ENCODE measurements at regions not wholly inside any gene's neighbourhood (a gene's known extent, or its start where the extent isn't known, plus 50 kb on each side); places are given as distances from the start of the nearest gene placed in this dataset.

DNA sequence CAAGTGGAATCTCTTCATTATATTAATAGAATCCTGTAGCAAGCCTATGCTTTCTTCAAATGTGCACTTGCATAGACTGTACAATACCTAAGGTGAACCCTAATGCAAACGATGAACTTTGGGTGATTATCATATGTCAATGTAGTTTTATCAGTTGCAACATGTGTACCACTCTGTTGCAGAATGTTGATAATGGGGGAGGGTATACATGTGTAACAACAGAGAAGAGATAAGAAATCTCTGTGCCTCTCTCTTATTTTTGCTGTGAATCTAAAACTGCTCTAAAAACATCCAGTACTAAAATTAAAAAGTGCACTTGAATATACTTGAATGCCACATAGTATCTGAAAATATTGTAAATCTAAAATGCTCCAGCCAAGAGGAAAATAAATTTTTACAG is 820.8 kb upstream of the MIR17HG start:
- no peak for DNase-seq

DNA sequence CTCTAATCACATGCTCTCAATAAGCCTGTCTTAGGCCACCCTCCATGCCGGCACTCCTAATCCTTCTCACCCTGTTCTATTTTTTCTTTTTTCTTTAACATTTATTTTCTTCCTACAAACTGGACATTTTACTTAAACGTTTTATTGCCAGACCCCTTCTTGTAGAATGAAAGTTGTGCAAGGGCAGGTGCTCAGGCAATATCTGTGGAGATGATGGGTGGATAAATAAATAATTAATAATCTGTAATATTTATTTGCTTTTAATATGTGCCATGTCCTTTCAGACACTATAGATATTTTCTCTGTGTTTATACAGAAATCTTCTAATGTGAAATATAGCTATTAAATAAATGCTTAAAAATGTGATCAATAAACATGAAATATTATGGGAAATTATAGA is 815.7 kb upstream of the MIR17HG start:
- DNase-seq, result no peak

DNA sequence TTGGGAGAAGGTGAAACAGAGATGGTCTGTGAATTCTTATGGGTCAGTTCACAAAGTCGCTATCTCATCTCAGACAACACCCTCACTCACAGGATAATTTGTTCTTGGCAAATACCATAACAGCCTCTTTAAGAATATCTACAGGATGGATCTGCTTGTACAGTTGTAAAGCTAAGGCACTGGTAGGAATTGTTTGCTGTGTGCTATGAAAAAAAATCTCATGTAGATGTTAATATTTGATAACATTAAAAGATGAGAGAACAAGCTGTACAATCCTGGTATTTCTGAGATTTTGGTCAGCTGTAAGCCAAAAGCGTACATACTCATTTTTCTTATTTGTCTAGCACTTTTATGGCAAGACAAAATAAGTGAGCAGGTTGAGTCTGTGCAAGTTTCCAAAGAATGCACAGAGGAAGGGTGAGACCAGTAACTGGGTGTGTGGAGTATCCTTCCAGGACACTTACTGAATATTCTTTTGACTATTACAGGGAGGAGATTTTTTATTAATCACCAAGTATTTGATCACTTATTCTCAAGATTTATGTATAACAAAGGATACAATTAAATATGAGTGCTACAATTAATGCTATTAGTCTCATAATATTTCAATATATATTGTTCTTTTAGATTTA is 814.5 kb upstream of the MIR17HG start:
- no peak for DNase-seq

DNA sequence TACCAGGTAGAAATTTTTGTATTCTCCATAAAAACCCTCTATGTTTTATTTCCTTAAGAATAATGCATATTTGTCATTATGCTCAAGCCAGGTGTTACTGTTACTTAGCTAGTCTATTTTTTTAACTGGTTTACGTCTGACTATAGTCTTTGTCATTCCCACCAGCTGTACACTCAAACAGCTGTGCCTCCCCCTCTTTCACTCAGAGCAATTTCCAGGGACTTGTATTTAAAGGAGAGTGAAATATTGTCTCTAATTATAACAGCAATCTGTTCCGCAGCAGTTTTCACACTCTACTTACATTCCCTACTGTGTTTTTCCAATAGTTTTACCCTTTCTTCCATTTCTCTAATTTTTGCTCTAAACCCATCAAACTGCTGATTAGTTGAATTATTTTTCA is 813.6 kb upstream of the MIR17HG start:
- DNase-seq, result no peak

DNA sequence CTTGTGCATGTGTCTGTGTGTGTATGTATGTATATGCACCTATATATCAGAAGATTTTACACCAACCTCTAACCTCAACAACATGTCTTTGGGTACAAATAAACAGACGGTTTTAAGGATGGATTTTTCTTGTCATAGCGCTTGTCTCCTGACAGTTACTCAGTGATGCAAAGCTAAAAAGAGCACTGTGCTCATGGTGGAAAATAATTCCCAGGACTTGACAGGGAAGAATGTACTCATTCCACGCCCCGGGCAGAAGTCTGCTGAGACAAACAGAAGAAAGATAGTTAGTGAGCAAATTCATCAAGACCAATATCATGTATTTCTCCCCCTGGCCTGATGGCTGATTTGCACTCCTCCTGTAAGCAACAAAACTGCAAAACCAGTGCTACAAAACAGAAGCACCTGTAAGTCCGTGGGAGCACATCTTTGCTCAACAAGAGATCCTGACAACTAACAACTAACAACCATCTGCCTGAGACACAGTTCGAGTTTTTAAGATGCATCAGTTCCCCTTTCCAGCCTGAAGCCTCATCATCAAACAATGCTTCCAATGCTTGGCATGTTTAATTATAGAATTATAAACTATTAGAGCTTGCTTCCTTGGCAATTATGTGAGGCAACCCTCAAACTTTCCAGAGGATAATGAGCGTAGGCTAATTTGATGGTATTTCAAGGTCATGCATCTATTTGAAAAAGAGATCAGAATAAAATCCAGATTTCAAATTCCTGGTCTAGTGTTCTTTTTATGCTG is 812.7 kb upstream of the MIR17HG start:
- no peak for DNase-seq

DNA sequence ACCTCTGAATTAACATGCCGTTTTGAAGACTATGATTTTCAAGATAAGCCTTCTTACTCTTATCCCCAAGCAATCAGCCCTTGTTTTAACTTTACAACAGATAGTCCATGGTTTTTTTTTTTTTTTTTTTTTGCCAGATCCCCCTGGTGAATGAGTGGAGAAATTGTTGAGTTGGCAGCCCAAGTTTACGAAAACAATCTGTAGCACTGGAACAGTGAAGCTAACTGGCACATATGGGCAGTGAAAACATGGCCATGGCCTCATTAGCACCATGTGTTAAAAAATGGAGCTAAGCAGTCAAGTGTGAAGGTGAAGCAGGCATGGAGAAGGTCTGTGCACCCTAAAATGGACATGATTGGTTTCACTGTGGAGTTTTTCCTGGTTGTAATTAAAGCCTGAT is 812.1 kb upstream of the MIR17HG start:
- no peak for DNase-seq

DNA sequence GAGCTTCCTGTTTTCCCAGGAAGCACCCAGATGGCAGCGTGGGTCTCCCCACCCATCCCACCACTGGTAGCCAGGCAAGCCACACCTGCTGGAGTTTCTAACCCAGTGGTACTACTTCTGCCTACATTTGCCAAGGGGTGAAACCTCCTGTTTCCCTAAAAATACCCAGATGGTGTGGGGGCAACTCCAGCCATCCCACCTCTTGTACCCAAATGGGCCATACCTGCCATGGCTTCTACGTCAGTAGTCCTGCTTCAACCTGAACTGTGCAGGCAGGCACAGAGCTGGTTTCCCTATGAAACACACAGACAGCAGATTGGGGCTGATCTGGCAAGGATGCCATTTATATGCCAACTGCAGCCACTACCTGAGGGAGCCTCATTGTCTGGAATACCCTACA is 809.4 kb upstream of the MIR17HG start:
- no peak for DNase-seq

DNA sequence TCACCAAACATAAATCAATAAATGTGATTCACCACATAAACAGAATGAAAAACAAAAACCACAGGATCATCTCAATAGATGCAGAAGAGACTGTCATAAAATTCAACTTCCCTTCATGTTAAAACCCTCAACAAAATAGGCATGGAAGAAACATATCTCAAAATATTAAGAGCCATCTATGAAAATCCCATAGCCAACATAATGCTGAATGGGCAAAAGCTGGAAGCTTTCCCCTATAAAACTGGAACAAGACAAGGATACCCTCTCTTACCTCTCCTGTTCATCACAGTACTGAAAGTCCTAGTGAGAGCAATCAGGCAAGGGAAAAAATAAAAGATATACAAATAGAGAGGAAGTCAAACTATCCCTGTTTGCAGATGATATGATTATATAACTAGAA is 806.1 kb upstream of the MIR17HG start:
- no peak for DNase-seq

DNA sequence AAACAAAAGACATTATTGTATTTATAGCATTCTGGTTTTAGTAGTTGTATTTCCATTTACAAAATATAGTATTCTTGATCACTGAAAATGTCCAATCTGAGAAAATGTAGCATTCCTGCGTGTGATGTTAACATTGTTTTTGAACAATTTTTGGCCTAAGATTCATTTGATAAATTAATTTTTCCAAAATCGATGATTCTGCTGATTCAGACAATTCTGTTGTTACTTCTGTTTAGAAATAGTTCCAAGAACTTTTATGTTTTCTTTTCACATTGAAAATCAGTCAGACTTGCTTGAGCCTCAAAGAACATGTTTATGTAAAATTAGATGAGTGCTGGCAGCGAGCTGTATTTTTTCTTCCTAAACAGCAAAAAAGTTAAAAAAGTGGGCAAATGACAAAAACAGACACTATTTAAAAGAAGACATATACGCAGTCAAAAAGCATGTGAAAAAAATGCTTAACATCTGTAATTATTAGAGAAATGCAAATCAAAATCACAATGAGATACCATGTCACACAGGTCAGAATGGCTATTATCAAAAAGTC is 804.5 kb upstream of the MIR17HG start:
- no peak for DNase-seq

DNA sequence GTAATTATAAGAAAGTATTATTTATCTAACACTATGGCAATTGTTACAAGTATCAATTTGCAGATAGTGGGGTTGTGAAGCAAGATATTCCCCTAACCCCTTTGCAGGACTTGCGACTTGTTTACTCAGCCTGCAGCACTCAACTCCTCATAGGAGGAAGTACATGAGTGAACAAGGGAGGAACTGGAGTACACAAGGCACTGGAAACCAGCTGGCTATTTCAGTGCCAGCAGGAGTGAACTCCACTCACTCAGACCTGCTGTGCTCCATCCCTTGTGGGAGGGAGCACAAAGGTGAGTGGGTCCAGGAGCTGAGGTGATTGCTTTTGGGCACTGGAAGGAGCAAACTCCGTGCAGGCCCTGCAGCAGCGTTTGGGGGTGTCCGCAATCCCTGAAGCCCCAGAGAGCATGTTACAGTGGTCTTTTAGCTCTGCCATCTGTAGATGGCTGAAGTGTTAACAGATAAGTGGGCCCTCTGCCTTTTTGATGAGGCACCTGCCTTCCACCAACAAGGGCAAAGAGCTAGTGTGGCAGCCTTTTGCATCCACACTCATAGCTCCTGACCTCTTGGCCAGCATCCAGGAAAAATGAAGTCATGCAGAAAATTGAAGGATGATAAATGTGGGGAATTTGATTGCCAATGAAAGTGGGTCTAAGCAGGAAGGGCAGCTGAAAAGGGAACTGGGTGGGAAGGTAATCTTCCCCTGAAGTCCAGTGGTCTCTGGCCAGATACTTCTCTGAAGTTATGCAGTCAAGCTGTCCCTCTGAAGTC is 802.2 kb upstream of the MIR17HG start:
- no peak for DNase-seq

DNA sequence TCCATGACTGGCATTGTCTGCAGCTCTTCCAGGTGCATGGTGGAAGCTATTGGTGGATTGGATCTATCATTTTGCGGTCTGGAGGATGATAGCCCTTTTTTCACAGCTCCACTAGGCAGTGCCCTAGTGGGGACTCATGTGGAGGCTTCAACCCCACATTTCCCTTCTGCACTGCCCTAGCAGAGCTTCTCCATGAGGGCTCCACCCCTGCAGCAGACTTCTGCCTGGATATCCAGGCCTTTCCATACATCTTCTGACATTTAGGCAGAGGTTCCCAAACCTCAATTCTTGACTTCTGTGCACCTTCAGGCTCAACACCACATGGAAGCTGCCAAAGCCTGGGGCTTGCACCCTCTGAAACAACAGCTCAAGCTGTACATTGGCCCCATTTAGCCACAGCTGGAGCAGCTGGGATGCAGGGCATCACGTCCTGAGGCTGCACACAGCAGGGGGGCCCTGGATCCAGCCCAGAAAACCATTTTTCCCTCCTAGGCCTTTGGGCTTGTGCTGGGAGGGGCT is 800.2 kb upstream of the MIR17HG start:
- DNase-seq, result no peak

DNA sequence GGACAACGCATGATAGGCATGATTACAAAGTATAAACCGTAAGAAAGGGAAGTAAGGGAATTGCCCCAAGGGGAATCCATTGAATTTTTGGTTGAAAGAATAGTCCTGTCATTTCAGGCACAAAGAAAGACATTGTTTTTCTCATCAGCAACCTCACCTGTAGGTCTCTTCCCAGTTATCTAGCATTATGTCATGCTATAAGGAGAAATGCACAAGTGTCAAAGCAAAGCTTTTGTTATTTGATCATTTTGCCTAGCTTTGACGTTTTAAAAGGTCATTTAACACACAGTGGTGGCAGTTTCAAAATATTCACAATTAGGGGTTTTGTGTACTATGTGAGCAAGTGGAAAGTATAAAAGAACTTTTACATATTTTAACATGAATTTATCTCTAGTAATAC is 796.2 kb upstream of the MIR17HG start:
- no peak for DNase-seq

DNA sequence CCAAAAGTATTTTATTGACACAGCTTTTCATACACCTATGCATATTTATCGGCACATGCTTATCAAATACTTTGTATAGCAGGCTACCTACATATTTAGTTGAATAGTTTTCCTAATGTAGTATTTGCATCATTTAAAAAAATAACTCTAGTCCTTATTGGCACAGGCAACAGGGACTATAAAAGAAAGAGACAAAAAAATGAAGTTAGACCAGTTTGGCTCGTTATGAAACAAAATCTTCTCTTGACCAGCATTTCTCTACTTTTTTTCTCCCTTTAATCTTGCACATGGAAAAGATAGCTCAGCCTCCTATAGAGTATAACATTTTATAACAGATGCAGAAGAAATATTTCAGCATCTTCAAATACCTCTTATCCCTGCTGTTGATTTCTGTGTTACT is 794.8 kb upstream of the MIR17HG start:
- DNase-seq, result no peak

DNA sequence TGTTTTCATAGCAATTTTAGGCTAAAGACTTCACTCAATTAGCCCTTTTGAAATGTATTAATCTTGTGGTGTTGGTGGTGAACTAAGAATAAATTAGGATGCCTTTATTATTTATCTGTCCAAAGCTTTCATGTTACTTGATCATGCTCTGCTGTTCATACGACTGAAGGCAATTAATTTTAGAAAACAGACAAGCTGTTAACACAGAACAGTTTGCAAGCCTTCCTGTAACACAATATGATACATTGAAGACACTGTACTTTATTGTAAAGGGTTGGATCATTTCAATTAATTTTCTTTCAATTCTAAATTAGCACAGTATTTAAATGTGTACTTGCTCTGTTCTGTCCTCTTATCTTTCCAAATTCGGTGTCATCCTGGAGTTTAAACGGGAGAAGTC is 794.3 kb upstream of the MIR17HG start:
- DNase-seq, result no peak

DNA sequence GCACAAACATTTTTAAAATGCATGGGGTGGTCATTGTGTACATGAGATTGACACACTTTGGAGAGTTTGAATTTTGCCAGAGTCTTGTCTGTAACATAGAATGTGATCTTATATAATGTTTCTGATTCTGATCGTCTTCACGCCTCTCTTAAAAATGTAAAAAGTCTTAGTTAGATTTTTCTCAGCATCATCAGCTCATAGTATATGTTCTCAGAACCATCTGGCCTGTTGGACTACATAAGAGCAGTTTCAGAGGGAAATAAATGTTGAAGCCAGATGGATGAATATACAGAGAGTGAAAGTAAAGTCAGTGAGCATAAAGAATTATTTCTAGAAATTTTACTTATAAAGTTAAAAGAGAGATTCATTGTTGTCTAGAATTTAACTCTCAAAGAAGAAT is 789.9 kb upstream of the MIR17HG start:
- no peak for DNase-seq

DNA sequence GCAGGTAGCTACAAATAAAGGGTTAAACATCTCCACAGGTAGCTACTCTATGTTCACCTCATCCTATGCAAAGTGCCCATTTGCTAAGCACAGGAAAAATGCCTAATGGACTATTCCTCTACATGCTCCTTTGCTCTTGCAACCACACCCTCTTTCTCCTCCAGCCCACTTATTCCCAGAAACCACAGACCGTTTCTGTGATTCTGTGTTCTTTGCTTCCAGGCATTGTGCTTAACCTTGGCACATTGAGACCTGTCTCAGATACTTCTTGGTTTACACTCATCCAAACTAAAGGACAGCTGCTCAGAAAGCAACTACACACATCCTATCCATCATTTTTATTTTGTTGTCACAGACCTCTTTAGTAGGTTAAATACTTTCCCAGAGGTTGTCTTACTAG is 785.0 kb upstream of the MIR17HG start:
- DNase-seq, result no peak

DNA sequence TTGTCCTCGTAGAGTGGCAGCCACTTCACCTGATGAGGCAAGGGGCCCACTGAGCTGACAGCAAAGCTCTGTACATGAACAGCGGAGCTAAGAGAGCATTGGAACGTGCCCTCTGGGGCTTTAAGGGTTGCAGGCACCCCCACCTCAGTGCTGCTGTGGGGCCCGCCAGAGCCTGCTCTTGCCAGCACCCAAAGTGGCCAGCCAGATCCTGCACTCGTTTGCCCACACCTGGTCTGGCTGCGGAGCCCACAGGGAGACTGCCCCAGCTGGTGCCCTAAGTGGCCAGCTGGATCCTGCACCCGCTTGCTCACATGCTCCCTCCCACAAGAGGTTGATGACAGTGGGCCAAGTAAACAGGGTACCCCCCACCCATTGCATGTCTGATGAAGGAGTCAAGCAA is 783.4 kb upstream of the MIR17HG start:
- DNase-seq, result no peak

DNA sequence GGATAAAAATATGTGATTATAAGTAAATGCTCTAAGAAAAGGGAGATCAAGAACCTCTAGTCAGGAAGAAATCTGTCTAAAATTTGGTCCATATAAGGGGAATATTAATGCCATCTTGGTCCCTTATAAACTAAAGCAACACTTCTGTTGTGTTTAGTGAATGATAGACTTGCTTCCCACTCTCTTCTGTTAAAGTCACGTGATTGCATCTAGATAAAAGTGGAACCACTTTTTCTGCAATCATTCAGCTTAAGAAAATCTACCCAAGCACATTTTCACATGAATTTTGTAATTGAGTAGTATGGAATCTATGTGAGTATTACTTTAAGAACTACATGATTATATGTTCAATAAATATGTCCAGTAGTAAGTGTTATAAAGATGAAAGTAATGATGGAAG is 782.9 kb upstream of the MIR17HG start:
- no peak for DNase-seq

DNA sequence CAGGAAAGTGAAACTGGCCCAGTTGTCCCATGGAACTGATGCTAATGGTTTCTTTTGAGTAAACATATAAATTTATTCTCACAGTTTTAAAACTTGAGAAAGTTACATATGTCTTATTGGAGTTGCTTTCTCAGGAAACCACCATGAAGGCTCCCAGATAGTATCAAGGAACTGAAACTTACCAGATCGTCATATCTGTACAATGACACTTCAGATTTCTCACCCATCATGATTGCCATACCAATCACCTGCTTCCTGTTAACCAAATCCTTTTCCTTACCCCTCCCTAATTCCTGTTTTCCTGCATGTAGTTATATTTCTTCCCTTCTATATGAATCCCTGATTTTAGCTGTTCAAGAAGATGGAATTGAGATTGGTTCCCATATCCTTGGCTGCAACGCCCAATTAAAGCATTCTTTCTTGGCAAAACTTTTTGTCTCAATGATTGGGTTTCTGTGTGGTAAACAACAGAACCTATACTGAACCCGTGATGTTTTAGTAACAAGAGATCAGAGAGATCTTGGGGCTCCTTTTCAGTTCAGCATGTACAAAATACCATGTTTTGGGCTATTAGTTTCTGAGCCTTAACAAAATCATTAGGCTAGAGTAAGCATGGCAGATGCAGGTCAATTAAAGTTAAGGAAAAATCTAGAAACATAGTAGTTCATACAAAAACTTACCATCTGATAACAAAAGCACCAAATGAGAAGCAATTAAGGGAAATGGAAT is 781.3 kb upstream of the MIR17HG start:
- DNase-seq, result no peak

DNA sequence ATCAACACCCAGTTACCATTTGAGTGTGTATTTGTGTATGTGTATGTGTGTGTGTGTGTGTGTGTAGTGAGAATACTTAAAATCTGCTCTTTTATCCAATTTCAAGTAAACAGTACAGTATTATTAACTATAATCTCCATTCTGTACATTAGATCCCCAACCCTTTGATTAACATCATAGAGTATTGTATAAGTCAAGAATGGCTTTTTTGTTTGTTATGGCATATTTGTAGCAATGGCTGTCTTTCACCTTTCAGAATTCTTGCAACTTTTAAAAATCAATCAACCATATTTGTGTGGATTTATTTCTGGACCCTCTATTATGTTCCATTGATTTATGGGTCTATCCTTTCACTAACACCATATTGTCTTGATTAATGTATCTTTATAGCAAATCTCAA is 779.3 kb upstream of the MIR17HG start:
- DNase-seq, result no peak

DNA sequence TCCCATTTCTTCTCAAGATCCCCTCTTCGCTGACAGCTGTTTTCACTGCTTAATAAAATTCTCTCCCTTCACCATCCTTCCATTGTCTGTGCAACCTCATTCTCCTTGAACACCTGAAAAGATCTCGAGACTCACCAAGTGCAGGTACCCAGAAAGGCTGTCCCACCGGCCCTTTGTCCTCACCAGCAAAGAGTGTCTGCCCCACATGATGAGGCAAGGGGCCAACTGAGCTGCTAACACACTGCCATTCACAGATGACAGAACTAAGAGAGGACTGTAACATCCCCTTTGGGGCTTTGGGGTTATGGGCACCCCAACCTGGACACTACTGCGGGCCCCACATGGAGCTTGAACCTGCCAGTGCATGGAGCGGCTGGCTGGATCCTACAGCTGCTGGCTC is 771.4 kb upstream of the MIR17HG start:
- no peak for DNase-seq

DNA sequence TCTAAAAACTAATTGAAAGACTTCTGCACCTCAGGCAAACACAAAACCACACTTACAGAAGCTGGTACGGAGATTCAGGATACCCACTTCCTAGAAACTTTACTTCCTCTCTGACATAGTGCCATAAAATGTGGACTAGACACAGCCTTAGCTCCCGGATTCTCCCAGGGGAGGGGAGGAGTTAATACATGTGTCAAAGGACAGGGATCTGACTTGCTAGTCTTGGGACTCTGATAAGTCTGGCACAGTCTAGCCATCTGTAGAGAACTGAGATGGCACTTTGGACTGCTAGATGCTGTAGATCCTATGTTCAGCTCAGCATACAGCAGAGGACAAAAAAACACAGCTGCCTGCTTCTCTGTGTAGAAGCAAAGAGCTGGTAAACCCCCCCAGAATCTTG is 769.8 kb upstream of the MIR17HG start:
- DNase-seq, result no peak

DNA sequence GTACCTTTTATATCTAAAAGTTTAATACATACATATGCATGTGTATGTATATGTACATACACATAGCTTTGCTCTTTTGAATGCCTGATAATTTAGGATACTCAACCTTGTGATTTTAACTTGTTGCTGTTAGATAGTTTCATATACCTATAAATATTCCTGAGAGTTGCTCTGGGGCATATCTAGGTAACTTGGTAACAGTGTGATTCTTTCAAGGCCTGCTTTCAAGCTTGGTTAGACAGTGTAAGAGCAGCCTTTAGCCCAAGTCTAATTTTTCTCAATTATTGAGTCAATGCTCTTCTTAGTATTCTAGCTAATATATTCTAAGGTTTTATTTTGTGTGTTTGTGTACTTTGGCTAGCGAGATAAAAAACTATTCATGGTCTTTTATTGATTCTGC is 762.1 kb upstream of the MIR17HG start:
- no peak for DNase-seq

Measured in activated T-cell treated with anti-CD3 and anti-CD28 coated beads, Interleukin-2, amount 50 U/mL, for 1 hour (primary cell).